ENCODE measurements at regions not wholly inside any gene's neighbourhood (a gene's known extent, or its start where the extent isn't known, plus 50 kb on each side); places are given as distances from the start of the nearest gene placed in this dataset.

GRCh38 chr3:102529452-102529851 lies 94.6 kb downstream of the ZPLD1 start:
- no peaks in the 10 kb centered on the region for H3K36me3 ChIP-seq (ENCODE audit: insufficient read depth, low read length)
- H3K27ac ChIP-seq (ENCODE audit: low read length) = no peak overlapping the region
- H2AFZ ChIP-seq (ENCODE audit: low read depth, low read length) = no peak overlapping the region
- no peaks in the 10 kb centered on the region for H3K4me1 ChIP-seq (ENCODE audit: insufficient read depth, low read length)
- DNase-seq (no peak), ATAC-seq (ENCODE audit: insufficient read depth, low read depth) (no peak)
- no peak overlapping the region for H3K4me2 ChIP-seq (ENCODE audit: insufficient read depth, low read length)
- no peak overlapping the region for H3K9ac ChIP-seq (ENCODE audit: low read depth, low read length)
- no peaks in the 10 kb centered on the region for H3K27me3 ChIP-seq (ENCODE audit: insufficient read depth, low read length, poor library complexity)
- no peak overlapping the region for H3K4me3 ChIP-seq (ENCODE audit: low read depth in 1 of 2, low read length in 2 of 2)
- no peaks in the 10 kb centered on the region for H3K79me2 ChIP-seq (ENCODE audit: insufficient read depth, low read length)
- no peaks in the 10 kb centered on the region for H3K9me3 ChIP-seq (ENCODE audit: insufficient read depth, low read length, severe bottlenecking)
- TF ChIP-seq EZH2 (IDR thresholded peaks at IDR 0.05; ENCODE audit: borderline replicate concordance, low read depth, low read length, severe bottlenecking) = no peak
- TF ChIP-seq CTCF (IDR thresholded peaks at IDR 0.05; ENCODE audit: borderline replicate concordance, extremely low read depth, low read length, poor library complexity, severe bottlenecking) = peak; percentile 17
- no peaks in the 10 kb centered on the region for H4K20me1 ChIP-seq (ENCODE audit: insufficient read depth, low read length)

GRCh38 chr3:102530415-102531181 lies 95.8 kb downstream of the ZPLD1 start:
- Histone ChIP-seq H3K9ac (ENCODE audit: low read depth, low read length) (no peak overlapping the region), H3K4me1 (ENCODE audit: insufficient read depth, low read length) (no peaks in the 10 kb centered on the region), H3K36me3 (ENCODE audit: insufficient read depth, low read length) (no peaks in the 10 kb centered on the region), H3K27me3 (ENCODE audit: insufficient read depth, low read length, poor library complexity) (no peaks in the 10 kb centered on the region), H3K9me3 (ENCODE audit: insufficient read depth, low read length, severe bottlenecking) (no peaks in the 10 kb centered on the region), H3K27ac (ENCODE audit: low read length) (no peak overlapping the region), H3K79me2 (ENCODE audit: insufficient read depth, low read length) (no peaks in the 10 kb centered on the region), H3K4me3 (ENCODE audit: low read depth in 1 of 2, low read length in 2 of 2) (no peak overlapping the region), H3K4me2 (ENCODE audit: insufficient read depth, low read length) (no peak overlapping the region), H4K20me1 (ENCODE audit: insufficient read depth, low read length) (no peaks in the 10 kb centered on the region), H2AFZ (ENCODE audit: low read depth, low read length) (no peak overlapping the region)
- DNase-seq = no peak
- TF ChIP-seq EZH2 (IDR thresholded peaks at IDR 0.05; ENCODE audit: borderline replicate concordance, low read depth, low read length, severe bottlenecking) (no peak), CTCF (IDR thresholded peaks at IDR 0.05; ENCODE audit: borderline replicate concordance, extremely low read depth, low read length, poor library complexity, severe bottlenecking) (no peak)
- no peak for ATAC-seq (ENCODE audit: insufficient read depth, low read depth)

GRCh38 chr3:102531686-102532085 lies 96.9 kb downstream of the ZPLD1 start:
- ATAC-seq (ENCODE audit: insufficient read depth, low read depth) (no peak), DNase-seq (no peak)
- Histone ChIP-seq H3K4me3 (ENCODE audit: low read depth in 1 of 2, low read length in 2 of 2) (no peak overlapping the region), H3K9me3 (ENCODE audit: insufficient read depth, low read length, severe bottlenecking) (no peaks in the 10 kb centered on the region), H3K27me3 (ENCODE audit: insufficient read depth, low read length, poor library complexity) (no peaks in the 10 kb centered on the region), H4K20me1 (ENCODE audit: insufficient read depth, low read length) (no peaks in the 10 kb centered on the region), H3K27ac (ENCODE audit: low read length) (no peak overlapping the region), H3K4me1 (ENCODE audit: insufficient read depth, low read length) (no peaks in the 10 kb centered on the region), H2AFZ (ENCODE audit: low read depth, low read length) (no peak overlapping the region), H3K36me3 (ENCODE audit: insufficient read depth, low read length) (no peaks in the 10 kb centered on the region), H3K4me2 (ENCODE audit: insufficient read depth, low read length) (no peak overlapping the region), H3K9ac (ENCODE audit: low read depth, low read length) (no peak overlapping the region), H3K79me2 (ENCODE audit: insufficient read depth, low read length) (no peaks in the 10 kb centered on the region)
- TF ChIP-seq CTCF (IDR thresholded peaks at IDR 0.05; ENCODE audit: borderline replicate concordance, extremely low read depth, low read length, poor library complexity, severe bottlenecking) (no peak), EZH2 (IDR thresholded peaks at IDR 0.05; ENCODE audit: borderline replicate concordance, low read depth, low read length, severe bottlenecking) (no peak)
